CD4-positive, alpha-beta T cell (primary cell): ENCODE measurements at regions not wholly inside any gene's neighbourhood (a gene's known extent, or its start where the extent isn't known, plus 50 kb on each side); places are given as distances from the start of the nearest gene placed in this dataset.

Experiments used
- ATAC-seq: fragments of 200-7000 bp; cut with Tn5 transposase; one replicate; pipeline ENCODE4 v1.10.0; 2022; ENCODE audit warnings: mild to moderate bottlenecking; ENCODE audit not compliant: poor library complexity
- CTCF ChIA-PET: fragments of 350-600 bp; sonication (Branson Sonifier 250); formaldehyde crosslinking; loops from one replicate; lab custom pipeline; 2021; ENCODE audit warnings: antibody characterized with exemption, inconsistent platforms; lab: Charles Lee
- POLR2A ChIA-PET: fragments of 350-600 bp; sonication (Branson Sonifier 250); formaldehyde crosslinking; loops from one replicate; lab custom pipeline; 2021; ENCODE audit warnings: antibody characterized with exemption, inconsistent platforms; lab: Charles Lee
- DNase-seq, 14 experiments: peaks; one replicate each; pipeline ENCODE4 v3.0.0-alpha.2; 2013 to 2020; ENCODE audit warnings: mixed read lengths in 2 of 14
- H3K27ac ChIP-seq, 2 donors: one replicate each; pipeline versions ENCODE4 v1.5.1 to v1.7.0; 2013; ENCODE audit warnings: low read length in 2 of 2, low read depth in 1 of 2, mild to moderate bottlenecking in 1 of 2
- H3K27me3 ChIP-seq, 2 experiments: 1 replicate in 1 of 2; 2 replicates in 1 of 2; pipeline versions ENCODE4 v1.6.1 to v1.7.0; 2013; ENCODE audit warnings: low read length in 2 of 2, control low read depth in 1 of 2, mild to moderate bottlenecking in 1 of 2, moderate library complexity in 1 of 2; ENCODE audit not compliant: insufficient read depth in 2 of 2, control insufficient read depth in 1 of 2
- H3K36me3 ChIP-seq: one replicate; pipeline ENCODE4 v1.6.1; 2013; ENCODE audit warnings: low read length, control low read depth; ENCODE audit not compliant: insufficient read depth
- H3K4me1 ChIP-seq: one replicate; pipeline ENCODE4 v1.6.1; 2013; ENCODE audit warnings: low read length, control low read depth; ENCODE audit not compliant: insufficient read depth
- H3K4me3 ChIP-seq: one replicate; pipeline ENCODE4 v1.5.1; 2013; ENCODE audit warnings: mild to moderate bottlenecking, low read length, moderate library complexity
- H3K9me3 ChIP-seq, 2 experiments: 1 replicate in 1 of 2; 2 replicates in 1 of 2; pipeline versions ENCODE4 v1.6.1 to v1.7.0; 2013; ENCODE audit warnings: low read length in 2 of 2, mild to moderate bottlenecking in 2 of 2, control low read depth in 1 of 2, moderate library complexity in 1 of 2; ENCODE audit not compliant: control insufficient read depth in 1 of 2, insufficient read depth in 1 of 2
- H3K27ac Mint-ChIP-seq: one replicate; pipeline ENCODE4 v1.8.0; 2020; ENCODE audit warnings: mixed read lengths
- H3K27me3 Mint-ChIP-seq: one replicate; pipeline ENCODE4 v1.8.0; 2021; ENCODE audit warnings: mixed read lengths
- H3K36me3 Mint-ChIP-seq: one replicate; pipeline ENCODE4 v1.8.0; 2021; ENCODE audit warnings: low read depth, mixed read lengths
- H3K4me1 Mint-ChIP-seq: one replicate; pipeline ENCODE4 v1.8.0; 2021; ENCODE audit warnings: low read depth, mixed read lengths
- H3K4me3 Mint-ChIP-seq: one replicate; pipeline ENCODE4 v1.8.0; 2020; ENCODE audit warnings: mild to moderate bottlenecking, mixed read lengths
- H3K9me3 Mint-ChIP-seq: one replicate; pipeline ENCODE4 v1.8.0; 2020; ENCODE audit warnings: mixed read lengths
- CTCF ChIP-seq: fragments of 200-600 bp; IDR thresholded peaks from one replicate; pipeline ENCODE4 v1.8.0; 2022; ENCODE audit warnings: antibody characterized with exemption, mild to moderate bottlenecking
- intact Hi-C, 2 experiments: fragments of 100-400 bp; cut with DNase I in 1 of 2; cut with micrococcal nuclease in 1 of 2; formaldehyde crosslinking; loops; one replicate each; pipeline versions ENCODE4 v1.15.1 to v1.9.0; 2023 to 2025; cut with DNase I, micrococcal nuclease

- DNase-seq (no peak), ATAC-seq (no peak)
- TF ChIP-seq CTCF: no peak
- Mint-ChIP-seq H3K4me1 (no peaks in the 10 kb centered on the region), H3K9me3 (peaks cover under 1% of the 10 kb centered on the region), H3K27me3 (peaks cover 20% of the 10 kb centered on the region), H3K27ac (no peak overlapping the region), H3K36me3 (no peaks in the 10 kb centered on the region), H3K4me3 (no peak overlapping the region)
- H3K9me3 ChIP-seq: peaks cover 4 to 8% of the 10 kb centered on the region in 2 experiments
- peaks cover 0 to 3% of the 10 kb centered on the region in 2 experiments for H3K27me3 ChIP-seq
- CTCF ChIA-PET: no interaction called here
- no peak overlapping the region for H3K27ac ChIP-seq
- intact Hi-C loops: no loop called here
- no peaks in the 10 kb centered on the region for H3K36me3 ChIP-seq
- H3K4me3 ChIP-seq: no peak overlapping the region
- no peaks in the 10 kb centered on the region for H3K4me1 ChIP-seq
- POLR2A ChIA-PET: no interaction called here
Measured at GRCh38 chr20:24878657-24879056, 70.4 kb upstream of the CST7 start.

- Mint-ChIP-seq H3K4me1 (no peaks in the 10 kb centered on the region), H3K27me3 (peaks cover 12% of the 10 kb centered on the region), H3K27ac (no peak overlapping the region), H3K36me3 (no peaks in the 10 kb centered on the region), H3K4me3 (no peak overlapping the region), H3K9me3 (peaks cover 5% of the 10 kb centered on the region)
- H3K9me3 ChIP-seq: peaks cover 8% of the 10 kb centered on the region in 2 experiments
- H3K27me3 ChIP-seq: peaks cover 0 to 3% of the 10 kb centered on the region in 2 experiments
- TF ChIP-seq CTCF: no peak
- no peak for ATAC-seq
- no peak overlapping the region for H3K27ac ChIP-seq
- no peak for DNase-seq
- H3K4me3 ChIP-seq: no peak overlapping the region
- no peaks in the 10 kb centered on the region for H3K36me3 ChIP-seq
- CTCF ChIA-PET: no interaction called here
- intact Hi-C loops: no loop called here
- POLR2A ChIA-PET: no interaction called here
- H3K4me1 ChIP-seq: no peaks in the 10 kb centered on the region
Measured at GRCh38 chr20:24879875-24880274, 69.2 kb upstream of the CST7 start.

GRCh38 chr20:24880356-24880755 is 68.7 kb upstream of the CST7 start:
- no peak overlapping the region for H3K4me3 ChIP-seq
- H3K4me1 Mint-ChIP-seq: no peaks in the 10 kb centered on the region
- TF ChIP-seq CTCF: no peak
- intact Hi-C loops: no loop called here
- no peak overlapping the region for H3K27ac ChIP-seq
- H3K36me3 ChIP-seq: no peaks in the 10 kb centered on the region
- H3K27ac Mint-ChIP-seq: no peak overlapping the region
- H3K9me3 Mint-ChIP-seq: peaks cover 5% of the 10 kb centered on the region
- peaks cover 8% of the 10 kb centered on the region in 2 experiments for H3K9me3 ChIP-seq
- no peak for ATAC-seq
- H3K27me3 ChIP-seq: peaks cover 0 to 3% of the 10 kb centered on the region in 2 experiments
- no peaks in the 10 kb centered on the region for H3K36me3 Mint-ChIP-seq
- H3K27me3 Mint-ChIP-seq: peaks cover 12% of the 10 kb centered on the region
- H3K4me1 ChIP-seq: no peaks in the 10 kb centered on the region
- CTCF ChIA-PET: no interaction called here
- no peak overlapping the region for H3K4me3 Mint-ChIP-seq
- no peak for DNase-seq
- POLR2A ChIA-PET: no interaction called here
